Astrocyte (in vitro differentiated cells and primary cell): ENCODE measurements at regions not wholly inside any gene's neighbourhood (a gene's known extent, or its start where the extent isn't known, plus 50 kb on each side); places are given as distances from the start of the nearest gene placed in this dataset.

Source experiments
- EZH2 ChIP-seq: IDR thresholded peaks from 2 replicates; pipeline ENCODE4 v1.6.1; 2012; ENCODE audit warnings: mild to moderate bottlenecking, low read length, inconsistent platforms; ENCODE audit not compliant: insufficient read depth
- TF ChIP-seq, protein P1 (sequence below): IDR thresholded peaks from 2 replicates; pipeline ENCODE4 v1.5.1; 2011; ENCODE audit warnings: low read depth, mild to moderate bottlenecking, inconsistent platforms, low read length, moderate library complexity; ENCODE audit not compliant: insufficient read depth

DNA sequence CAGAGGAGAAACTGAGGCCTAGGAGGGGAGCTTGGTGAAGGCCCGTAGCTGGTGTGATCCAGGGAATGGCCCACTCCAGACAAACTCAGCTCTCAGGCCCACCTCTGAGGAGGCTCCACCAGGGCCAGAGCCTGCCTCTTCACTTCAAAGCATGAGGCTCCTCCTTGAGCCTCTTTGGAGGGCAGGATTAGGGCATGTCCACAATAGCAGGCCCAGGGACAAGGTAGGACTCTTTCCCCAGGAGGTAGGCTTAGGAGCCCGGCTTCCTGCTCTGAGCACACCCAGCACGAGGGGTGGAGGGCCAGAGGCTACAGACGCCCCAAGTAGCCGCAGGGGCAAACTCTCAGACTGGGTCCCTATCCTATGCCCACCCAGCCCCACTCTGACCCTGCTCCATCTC is 164.6 kb upstream of the ZMIZ1 start:
- TF ChIP-seq, protein P1, sequence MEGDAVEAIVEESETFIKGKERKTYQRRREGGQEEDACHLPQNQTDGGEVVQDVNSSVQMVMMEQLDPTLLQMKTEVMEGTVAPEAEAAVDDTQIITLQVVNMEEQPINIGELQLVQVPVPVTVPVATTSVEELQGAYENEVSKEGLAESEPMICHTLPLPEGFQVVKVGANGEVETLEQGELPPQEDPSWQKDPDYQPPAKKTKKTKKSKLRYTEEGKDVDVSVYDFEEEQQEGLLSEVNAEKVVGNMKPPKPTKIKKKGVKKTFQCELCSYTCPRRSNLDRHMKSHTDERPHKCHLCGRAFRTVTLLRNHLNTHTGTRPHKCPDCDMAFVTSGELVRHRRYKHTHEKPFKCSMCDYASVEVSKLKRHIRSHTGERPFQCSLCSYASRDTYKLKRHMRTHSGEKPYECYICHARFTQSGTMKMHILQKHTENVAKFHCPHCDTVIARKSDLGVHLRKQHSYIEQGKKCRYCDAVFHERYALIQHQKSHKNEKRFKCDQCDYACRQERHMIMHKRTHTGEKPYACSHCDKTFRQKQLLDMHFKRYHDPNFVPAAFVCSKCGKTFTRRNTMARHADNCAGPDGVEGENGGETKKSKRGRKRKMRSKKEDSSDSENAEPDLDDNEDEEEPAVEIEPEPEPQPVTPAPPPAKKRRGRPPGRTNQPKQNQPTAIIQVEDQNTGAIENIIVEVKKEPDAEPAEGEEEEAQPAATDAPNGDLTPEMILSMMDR, result no peak
- TF ChIP-seq EZH2, result no peak
